D341Med (cell line): ENCODE measurements at regions not wholly inside any gene's neighbourhood (a gene's known extent, or its start where the extent isn't known, plus 50 kb on each side); places are given as distances from the start of the nearest gene placed in this dataset.

Experiments used
- DNase-seq: peaks from one replicate; pipeline ENCODE4 v3.0.0; 2012; ENCODE audit warnings: low spot score

DNA sequence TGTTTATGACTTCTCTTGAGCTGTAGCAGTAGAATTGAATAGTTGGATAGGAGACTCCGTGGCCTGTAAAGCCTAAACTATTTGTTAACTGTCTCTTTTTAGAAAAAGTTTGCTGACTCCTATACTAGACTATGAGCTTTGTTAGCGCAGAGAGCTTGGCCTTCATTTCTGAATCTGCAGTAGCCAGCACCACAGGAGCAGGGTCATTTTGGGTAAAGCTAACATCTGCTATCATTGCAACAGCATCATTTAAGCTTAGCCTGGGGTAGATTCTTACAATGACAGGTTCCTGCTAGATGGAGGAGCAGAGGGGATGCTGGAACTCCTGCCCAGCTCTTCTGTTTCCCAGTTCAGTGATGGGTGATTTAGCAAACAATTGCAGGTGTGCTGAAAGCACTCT lies 133.7 kb upstream of the ASTN2 start:
- no peak for DNase-seq

DNA sequence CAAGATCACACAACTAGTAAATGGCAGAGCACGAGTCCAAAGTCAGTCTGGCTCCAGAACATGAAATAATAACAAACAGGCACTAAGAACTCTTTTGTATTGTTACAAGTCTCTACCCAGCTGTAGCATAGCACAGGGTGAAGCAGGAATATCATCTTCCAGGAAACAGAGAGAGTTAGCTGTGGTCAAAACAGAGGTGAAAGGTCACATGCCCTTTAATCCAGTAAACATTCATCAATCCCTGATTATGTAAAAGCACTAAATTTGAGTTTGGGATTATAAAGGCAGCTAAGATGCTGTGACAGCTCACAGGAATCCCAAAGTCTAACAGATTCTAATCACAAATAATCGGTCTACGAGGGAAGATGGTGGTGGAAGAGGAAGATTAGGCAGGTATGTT lies 133.0 kb upstream of the ASTN2 start:
- no peak for DNase-seq

DNA sequence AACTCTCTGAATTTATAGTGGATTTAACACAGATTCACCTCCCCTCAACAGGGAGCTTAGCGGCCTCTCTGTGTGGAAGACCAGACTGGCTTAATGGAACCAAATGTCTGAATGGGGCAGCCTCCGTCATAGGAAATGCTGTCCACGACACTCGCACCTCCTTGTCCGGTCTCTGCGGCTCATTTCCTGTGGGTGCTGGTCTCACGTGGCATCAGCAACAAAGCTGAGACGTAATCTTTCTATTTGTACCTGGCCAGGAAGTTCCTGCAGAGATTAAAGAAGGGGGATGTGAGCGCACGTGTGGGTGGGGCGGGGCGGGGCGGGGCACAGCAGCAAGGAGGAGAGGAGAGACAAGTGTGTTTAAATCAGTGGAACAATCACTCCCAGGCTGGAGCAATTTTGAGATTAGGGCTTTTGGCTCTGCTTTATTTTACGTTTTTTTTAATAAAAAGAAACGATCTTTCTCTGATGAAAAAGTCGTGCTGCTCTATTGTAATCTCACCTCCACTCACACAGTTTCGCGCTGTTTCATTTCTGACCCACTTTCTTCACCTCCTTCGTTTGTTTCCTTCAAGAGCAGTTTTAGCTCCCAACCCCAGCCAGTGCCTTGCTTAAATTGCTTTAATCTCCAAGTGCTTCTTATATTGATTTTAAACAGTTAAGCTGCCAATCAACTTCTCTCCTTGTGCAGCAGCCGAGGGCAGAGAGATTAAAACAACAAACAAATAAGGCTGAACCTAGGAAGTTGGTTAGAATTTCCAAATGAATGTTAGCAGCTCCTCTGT lies 132.2 kb upstream of the ASTN2 start:
- peak; percentile 64 for DNase-seq

DNA sequence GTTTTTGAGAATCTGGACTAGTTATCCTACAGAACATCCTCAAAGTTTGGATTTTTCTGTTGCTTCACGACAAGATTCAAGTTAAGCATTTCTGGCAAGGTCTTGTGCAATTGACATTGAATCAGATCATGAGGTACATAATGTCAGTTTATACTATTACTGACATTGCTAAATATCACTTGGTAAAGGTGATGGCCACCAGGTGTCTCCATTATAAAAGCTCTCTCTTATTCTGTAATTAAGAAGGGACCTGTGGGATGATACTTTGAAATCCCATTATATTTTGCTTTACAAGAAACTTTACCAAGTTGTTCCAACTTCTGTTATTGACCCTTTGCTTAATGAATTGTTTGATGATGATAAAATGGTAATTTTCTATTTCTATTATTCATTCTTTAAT lies 131.0 kb upstream of the ASTN2 start:
- DNase-seq = no peak

DNA sequence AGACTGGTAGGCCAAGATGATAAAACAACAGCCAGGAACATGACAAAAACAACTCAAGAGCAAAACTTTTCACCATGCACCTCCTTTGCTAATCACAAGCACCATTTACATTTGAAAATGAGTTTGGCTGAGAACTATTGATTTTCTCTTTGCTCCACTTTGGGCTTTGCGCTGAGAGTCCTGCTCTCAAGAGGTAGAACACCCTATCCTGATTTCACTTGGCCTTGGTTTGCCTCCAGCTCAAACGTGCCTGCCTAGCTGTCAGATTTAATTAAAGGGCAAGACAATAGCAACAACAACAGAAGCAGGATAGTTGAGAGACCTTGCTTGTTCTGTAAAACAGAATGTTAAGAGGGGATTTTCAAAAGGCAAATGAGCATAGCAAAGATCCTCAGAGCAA lies 128.2 kb upstream of the ASTN2 start:
- DNase-seq = no peak

DNA sequence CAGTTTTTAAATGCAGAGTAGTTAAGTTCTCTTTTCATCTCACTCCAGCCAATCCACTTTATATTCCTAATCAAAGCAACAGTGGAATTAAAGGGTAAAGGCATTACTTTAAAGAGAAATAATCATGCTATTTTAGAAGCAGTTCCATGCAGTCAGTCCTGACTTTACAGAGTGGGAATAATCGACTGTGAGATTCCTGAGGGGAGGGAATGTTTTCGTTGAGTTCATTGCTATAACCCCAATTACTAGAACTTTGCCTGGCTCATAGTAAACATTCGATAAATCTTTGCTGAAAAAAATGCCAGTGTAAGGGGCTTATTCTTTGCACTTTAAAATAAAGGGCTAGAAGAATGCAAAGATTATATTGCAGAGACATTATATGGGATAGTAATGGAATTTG lies 127.2 kb upstream of the ASTN2 start:
- no peak for DNase-seq

DNA sequence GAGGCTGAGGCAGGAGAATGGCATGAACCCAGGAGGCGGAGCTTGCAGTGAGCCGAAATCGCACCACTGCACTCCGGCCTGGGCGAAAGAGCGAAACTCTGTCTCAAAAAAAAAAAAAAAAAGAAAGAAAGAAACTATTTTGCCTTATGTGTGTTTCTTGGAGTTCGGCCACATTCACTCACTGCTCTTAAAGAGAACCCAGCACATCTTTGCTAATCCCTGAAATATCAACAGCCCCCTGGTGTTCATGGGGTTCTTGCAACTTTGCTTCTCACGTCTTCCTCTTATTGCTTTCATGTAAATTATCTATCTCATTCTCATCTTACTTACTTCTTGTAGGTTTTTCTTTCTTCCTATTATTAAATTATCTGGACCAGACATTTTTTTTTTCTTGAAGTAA lies 126.3 kb upstream of the ASTN2 start:
- no peak for DNase-seq

DNA sequence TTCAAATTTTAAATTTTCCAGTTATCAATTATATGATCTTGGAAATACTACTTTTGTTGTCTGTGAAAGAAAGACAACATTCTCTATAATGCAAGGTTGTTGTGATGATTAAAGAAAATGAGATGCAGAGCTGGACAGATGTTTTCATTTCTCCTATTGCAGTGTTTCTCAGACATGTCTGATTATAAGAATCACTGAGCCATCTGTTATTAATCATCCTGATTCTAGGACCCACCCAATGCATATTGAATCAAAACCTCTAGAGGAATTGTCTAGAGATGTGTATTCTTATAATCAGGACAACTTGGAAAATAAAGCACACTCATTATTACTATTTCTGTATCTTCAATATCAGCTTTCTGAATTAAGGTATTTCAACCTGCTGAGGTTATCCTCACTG lies 121.1 kb upstream of the ASTN2 start:
- no peak for DNase-seq

DNA sequence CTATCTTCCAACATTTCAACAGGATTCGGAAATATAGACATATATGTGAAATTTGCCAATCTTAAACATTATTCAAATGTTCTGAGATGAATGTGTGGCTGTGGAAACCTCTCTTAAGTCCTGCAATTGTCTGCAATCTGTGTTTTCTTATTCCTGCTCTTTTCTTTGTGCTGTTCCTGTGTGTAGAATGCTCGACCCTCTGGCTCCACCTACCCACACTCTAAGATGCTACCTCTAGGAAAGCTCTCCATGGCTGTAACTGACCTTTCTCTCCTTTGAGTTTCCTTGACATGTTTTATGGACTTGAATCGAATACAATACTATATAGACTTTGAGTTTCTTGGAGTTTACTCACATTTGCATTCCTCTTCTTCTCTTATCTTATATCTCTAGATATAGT lies 120.6 kb upstream of the ASTN2 start:
- no peak for DNase-seq

DNA sequence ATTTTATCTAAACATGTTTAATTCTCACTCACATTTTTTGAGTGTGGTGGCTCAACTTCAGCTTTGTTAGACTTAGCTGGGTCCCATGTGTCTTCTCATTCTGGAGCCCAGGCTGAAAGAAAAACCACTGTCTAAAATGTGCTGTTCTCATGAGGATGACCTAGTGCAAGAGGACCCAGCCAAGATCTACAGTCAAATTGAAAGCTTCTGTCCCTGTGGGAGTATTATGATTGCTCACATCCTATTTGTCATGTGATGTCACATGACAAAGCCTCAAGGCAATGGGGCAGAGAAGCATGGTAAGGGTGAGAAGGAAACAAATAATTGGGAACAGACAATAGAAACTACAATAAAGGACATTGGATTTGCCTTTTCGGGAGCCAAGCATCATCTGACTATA lies 113.4 kb upstream of the ASTN2 start:
- no peak for DNase-seq

DNA sequence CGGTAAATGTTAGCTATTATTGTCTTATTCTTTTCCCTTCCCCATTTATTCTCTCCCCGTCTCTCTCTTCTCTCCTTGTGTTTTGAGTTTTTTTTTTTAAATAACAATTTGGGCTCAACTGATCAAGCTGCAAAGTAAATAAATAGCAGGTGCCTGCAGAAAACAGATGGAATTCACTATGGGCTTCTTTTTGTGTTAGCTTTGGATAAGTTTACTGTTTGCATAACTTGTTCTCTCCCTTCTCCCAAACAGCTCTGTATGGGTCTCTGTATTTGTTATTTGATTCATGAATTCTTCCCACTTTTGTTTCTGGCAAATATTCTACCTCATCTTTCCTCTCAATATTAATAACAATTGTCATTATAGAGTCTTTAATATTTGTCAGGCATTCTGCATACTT lies 111.8 kb upstream of the ASTN2 start:
- DNase-seq = no peak

DNA sequence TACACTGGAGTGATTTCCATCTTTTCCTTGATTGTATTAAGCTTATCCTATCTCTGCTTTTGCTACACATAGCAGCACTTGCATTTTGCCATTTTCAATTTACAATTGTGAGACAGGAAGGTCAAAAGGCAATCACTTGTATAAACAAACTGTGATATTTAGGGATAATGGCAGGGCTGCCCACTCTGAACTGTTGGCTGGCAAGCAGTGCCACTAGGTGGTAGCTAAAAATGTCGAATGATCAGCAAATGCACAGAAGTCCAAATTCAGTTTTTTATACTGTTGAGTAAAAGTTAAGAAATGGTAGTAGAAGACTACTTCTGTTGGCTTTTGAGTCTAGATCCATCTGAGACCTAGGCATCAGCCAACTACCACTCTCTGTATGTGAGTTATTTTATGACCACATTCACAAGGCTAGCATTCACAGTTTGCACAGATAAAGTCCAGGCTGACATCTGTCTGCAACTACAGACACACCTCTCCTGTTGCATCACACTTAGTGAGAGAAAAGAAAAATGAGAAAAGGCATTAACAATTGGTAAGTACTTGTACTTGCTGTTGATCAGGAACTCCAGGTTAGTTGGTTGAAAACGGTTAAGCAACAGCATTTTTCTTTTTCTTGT lies 108.8 kb upstream of the ASTN2 start:
- DNase-seq = no peak

DNA sequence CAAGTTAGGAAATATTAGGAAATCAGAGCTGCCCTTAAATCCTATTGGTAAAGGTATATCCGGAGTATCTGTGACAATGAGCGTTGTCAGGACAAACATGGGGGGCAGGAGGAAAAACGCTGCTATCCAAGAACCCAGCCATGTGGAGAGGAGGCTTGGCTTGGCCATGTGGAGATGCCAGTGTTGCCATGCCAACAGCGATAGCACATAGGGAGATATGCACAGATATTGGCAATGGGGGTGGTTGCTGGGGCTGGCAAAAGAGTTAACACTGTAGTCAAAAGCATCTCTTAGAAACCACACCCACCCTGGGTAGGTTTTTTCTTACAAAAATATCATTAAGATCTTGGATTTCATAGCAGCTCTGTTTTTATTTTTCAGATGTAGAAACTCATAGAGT lies 106.4 kb upstream of the ASTN2 start:
- DNase-seq = no peak

DNA sequence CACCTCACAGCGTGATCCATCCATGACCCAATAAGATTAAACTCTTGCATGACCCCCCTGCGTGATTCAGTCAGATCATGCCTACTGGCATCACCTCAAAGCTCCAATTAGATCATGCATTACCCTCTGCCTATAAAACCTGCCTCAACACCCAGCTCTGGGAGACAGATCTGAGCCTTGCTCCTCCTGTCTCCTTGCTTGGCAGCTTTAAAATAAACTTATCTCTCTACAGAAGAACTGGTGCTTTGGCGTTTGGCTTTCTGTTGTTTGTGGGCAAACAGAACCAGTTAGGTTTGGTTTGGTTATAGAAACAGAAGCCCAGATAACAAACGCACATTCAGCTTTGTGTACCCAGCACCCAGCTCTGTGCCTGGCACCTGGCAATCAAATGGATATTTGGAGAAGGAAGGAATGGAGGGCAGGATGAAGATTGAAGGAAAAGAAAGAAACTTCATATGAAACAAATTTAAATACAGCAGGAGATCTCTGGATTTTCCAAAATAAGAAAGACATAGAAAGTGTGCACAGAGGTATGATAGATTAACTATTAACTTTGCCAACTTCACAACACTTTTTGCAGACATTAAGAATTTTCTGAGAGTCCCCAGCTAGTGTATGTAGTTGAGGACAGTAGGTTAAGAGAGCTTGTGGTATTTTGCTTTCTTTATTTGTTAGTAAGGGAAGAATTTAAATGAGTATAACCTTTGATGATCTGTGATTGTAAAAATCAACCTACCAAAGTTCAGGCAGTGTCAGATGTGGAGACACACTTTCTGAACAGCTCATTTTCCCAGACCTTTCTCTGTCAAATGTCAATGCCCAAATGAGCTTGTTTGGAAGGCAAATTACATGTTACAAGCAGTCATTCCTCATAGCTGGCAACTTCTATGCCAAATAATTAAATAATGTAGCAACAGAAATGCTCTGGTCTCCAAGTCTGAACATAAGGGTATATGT lies 102.1 kb upstream of the ASTN2 start:
- no peak for DNase-seq

DNA sequence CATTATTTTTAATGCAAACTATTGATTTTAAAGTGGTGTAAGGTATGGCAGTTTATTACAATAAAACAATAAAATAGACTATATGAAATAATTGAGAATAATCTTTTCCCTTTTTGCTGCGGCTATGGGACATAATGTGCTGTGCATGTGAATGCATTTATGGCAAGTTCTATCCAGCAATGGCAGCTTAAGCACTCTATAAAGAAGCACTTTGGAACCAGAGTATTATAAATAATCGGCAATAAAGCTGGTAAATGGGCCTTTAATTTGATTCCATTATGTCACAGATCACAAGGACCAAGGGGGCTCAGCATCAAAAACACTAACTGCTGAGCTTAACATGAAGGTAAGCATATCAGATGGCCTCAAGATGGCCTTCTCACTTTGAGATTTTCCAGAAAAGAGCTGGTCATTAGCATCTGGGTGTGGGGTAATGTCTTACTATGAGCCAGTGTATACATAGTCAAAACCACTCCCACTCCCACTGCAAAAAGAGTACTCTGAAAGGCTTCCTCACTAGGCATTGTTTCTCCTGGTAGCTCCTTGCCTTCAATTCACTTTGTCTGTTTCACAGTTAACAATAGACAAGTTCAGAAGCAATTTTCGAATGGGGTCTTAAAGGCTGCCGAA lies 97.1 kb upstream of the ASTN2 start:
- DNase-seq = no peak

DNA sequence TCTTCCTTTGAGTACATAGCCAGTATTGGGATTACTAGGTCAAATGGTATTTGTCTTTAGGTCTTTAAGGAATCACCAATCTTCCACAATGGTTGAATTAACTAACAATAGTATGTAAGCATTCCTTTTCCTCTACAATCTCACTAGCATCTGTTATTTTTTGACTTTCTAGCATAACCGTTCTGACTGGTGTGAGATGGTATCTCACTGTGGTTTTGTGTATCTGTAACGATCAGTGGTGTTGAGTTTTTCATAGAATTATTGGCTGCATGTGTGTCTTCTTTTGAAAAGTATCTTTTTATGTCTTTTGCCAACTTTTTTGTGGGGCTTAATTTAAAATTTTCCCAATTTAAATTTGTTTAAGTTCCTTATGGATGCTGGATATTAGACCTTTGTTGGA lies 81.5 kb upstream of the ASTN2 start:
- DNase-seq = no peak

DNA sequence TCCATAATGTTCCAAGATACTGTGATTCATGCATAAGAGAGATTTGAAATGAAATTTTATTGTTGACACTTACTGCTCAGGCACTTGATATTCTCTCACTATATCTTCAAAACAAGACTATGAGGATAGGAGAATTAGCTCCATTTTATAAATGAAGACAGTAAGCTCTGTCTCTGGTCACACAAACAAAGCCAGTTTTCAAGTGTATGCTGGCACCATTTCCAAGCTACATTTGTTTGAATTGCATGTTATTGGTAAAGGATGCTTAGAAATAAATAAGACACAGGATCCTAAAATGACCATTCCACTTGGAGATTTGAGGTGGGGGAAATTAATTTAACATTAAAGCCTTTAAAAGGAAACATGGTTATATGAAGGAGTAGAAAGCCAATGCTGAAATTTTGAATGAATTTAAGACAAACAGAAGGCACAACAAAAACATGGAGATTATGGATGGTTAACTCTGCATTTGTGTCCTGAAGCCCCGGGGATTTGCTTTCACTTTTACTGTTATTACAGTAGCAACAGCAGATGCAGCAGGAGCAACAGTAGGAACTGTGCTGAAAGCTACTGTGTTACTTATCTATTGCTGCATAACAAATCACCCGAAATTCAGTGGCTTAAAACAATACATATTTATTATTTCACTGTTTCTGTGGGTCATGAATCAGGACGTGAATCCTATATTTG lies 79.7 kb upstream of the ASTN2 start:
- DNase-seq = no peak

DNA sequence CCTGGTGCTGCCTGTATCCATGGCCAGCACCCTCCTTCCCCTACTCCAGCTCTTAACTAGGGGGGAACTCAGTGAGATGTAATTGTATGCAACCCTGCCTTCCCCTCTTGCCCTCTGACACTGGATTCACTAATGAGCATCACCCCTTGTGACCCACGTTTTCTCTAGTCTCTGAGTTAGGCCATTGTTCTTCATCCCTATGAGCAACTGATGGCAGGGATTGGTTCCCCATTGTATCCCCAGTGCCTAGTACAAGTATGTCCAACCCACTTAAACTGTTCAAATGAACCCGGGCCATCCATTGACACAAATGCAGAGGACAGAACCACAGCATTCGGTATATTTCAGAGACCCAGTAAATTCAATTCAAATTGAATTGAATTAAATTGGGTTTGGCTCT lies 77.6 kb upstream of the ASTN2 start:
- DNase-seq = no peak

DNA sequence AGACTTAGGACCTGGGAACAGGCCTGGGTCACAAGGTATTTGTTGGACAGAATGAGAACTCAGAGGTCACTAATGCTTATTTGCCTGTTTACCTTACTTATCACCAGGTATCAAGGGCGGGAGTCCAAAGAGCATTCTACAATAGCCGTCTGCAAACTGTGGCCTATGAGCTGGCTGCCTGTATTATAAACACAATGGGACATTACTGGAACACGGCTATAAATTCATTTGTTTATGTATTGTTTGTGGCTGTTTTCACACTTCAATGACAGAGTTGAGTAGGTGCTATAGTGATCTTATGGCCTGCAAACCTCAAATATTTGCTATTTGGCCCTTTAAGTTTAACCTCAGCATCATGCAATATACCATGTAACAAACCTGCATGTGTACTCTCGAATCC lies 76.6 kb upstream of the ASTN2 start:
- no peak for DNase-seq

DNA sequence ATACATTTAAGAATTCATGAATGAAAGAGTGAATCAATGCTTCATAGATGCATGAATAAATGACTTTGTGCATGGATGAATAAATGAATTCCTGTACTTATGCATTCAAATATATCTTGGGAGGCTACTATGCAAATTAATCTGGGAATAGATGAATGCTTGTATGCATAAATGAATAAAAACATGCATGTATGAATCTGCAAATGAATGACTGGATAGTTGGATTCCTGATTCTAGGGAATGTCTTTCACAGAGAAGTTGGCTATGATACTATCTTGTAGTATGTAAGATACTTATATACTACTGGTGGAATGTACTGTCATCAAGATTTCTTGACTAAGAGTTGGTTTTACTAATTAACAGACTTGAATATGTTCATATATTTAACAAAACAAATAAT lies 75.3 kb upstream of the ASTN2 start:
- no peak for DNase-seq

DNA sequence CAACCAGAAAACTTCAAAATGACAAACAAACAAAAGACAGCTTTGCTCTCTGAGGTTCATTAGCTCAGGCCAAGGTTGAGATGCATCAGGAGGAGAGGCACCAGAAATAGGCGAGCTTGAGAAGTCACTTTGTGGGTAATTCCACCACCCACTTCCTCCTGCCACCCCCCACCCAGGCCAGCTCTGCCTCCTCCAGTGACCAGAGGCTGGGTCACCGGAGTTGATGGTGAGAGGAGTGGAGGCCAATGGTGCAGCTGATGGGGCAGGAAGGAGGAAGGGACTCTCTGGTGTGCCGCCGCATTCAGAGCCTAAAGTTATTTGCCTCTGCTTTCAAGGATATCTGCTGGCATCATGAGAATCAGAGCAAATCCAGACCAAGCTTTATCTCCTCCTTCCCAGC lies 73.8 kb upstream of the ASTN2 start:
- no peak for DNase-seq
